CD1c-positive myeloid dendritic cell (primary cell): ENCODE measurements at regions not wholly inside any gene's neighbourhood (a gene's known extent, or its start where the extent isn't known, plus 50 kb on each side); places are given as distances from the start of the nearest gene placed in this dataset.

ENCODE experiments used
- DNase-seq: peaks from one replicate; pipeline ENCODE4 v3.0.0-alpha.2; 2016; ENCODE audit errors: extremely low spot score

DNA sequence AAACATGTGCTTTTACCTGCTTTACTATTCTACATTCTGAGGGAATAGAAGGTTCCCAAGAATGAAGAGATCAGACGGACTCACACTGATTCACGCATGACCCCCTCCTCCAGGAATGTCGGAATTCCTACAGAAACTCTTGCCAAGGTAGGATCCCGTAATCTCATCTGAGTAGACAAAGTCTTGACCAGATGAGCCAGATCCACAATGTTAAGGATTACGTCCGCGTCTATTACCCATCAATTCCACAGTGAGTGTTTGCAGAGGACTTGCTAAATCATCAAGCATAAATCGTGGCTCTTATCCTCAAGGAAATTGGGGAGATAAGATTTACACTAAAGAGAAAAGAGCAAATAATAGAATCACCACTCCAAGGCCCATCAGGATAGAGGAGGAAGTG is 245.9 kb upstream of the FOXQ1 start:
- DNase-seq, result no peak

DNA sequence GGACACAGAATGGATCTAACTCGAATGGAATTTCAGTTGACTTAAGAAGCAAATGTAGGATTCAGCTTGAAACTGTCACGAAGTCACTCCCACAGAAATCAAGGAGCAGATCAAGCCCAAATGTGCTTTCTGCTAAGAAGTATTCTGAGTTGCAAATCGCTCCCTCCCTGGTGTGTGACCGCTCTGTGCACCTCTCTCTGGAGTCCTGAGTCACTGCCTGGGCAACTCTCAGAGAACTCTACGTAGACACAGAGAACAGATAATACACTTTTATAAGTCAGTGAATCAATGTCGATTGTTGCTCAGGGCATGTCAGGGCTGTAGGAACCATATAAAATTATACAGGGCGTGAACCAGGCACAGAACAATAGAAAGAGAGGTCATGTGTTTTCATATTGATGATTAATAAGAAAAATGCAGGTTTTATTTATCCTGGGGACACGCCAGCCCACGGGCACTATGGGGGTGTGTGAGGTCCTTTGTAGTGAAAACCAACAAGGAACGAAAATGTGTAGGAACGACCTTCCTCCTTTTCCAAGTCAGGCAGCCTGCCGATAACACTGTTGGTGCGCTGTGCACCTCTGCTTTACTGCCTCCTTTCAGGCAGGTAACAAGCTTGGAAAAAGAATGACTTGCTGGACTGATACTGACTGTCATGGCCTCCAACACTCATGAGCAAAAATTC is 248.1 kb upstream of the FOXQ1 start:
- DNase-seq, result no peak

DNA sequence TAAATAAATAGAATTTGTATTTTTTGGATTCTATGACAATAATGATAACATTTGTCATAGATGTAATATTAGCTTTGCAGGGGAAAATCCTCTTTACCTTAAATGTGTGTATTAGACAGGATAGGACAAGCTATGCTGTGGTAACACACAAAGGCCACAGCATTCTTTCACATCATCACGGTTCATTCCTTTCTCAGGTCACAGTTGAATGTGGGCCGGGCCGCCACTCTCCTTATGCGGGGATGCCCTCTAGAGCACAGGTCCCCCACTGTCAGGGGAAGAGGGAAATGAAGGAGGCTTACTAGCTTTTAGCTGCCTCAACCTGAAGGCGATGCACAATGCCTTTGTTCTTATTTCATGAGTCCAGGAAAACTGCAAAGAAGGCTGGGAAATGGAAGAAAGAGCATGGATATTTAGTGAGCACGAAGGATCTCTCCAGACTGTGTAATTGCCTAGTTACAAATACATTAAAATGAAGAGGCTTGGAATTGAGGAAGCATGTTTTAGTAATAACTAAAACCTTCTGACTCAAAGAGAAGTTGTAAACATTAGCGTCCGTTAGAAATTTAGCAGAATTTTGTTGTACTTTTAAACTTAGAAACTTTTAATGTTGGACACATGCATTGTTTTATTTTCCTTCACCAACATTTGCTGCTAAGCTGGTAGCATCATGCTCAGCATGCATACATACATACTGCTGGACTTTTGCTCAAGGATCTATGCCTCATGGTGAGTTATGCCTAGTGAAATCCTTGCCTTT is 248.9 kb upstream of the FOXQ1 start:
- DNase-seq, result no peak

DNA sequence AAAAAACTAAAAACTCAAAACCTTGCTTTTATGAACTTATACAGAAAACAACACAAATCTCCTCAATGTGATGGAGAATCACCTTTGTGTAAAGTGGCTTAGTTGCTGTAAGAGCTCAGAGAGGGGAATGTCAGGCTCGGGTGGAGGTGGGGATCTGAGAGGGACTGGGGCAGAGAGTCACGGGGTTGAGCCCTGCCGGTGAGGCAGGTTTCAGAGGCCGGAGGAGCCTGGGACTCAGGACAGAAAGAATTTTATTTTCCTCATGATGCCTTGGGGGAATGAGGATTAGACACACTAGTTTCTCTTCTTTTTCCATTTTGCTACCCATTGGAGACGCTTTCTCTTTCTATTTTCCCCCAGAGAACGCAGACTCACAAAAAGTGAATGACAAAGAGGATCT is 252.3 kb upstream of the FOXQ1 start:
- DNase-seq, result no peak

DNA sequence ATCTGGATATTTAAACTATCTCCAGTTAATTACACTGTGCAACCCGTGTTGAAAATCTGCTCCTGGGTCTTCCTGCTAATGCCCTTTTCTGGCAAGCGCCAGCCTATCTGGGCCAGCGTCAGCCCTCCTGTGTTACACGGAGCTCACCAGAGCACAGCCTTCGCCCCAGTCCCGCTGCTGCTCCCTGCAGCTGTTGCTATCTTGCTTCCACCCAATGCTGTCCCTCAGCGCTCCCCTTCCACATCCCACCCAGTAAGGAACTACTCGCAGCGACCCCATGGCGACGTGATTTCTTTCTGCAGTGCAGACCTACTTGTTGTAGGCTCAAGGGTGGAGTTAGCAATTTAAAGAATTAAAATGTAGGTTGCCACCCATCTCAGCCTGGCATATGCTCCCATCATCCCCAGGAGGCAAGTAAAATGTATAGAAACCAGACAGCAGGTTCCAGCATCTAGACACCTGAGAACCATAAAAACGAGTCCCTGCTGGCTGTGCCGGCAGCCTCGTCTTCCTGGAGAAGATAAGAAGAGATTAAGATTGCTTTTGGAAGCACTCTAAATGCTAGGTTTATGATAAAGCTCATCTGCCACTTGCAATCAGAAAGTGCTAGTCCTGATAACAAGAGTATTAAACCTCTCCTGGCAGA is 254.3 kb upstream of the FOXQ1 start:
- no peak for DNase-seq

DNA sequence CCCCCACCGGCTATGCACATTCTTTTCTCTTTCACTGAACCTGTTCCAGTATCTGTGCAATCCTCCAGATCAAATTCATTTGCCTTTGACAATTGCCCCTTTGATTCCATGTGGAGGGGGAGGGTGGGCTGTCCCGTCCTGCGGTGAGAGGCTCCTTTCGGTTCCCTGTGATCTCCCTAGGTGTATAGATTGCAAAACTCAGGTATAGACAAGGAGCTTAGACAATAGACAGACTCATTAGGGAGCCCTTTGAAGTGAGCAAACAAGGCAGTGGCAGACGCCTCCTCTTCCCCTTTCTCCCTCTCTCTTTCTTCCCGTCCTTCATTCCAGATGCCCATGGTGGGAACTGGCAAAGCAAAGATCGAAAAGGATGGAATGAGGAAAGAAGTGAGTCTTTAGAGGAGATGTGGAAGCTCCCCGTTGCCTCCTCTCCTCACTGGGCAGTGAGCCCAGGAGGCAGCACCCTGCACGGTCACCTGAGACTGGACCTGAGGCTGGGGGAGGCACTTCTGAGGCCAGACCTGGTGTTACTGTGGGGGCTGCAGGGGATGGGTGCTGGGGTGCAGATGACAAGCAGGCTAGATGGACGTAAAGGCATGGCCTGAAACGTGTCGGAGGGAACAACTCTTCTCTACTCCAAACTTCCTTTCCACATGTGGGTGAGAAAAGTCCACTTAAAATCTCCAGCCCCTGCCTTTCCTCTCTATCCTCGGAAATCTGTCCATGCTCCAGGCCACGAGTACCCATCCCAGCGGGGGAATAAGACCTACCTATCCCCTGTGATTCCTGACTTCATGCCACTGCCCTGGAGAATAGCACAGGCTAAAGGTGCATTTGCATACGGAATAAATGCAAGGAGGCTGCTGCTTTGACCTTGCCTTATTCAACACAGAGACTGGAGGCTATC is 256.6 kb upstream of the FOXQ1 start:
- no peak for DNase-seq

DNA sequence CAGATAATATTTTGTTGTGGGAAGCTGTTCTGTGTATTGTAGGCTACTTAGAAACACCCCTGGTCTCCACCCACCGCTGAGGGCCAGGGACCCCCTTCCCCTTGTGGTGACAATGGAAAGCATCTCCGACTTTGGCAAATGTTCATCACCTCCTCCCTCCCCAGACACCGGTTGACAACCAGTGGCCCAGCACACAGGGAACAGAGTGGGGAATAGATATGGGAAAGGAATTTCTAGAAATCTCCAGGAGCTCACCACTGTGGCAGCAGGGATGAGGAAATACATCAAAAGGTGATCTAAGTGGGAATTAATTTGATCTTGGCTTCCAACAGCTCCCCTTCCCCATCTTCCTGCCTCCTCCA is 257.3 kb upstream of the FOXQ1 start:
- no peak for DNase-seq

DNA sequence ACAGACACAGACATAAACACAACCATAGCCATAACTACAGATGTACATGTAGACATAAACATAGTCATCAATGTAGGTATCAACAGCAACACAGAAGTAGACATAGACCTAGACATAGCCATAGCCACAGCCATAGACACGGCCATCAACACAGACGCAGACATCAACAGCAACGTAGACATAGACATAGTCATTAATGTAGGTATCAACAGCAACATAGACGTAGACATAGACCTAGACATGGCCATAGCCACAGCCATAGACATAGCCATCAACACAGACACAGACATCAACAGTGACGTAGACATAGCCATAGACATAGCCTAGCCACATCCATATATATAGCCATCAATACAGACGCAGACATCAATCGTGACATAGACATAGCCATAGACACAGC is 258.3 kb upstream of the FOXQ1 start:
- no peak for DNase-seq

DNA sequence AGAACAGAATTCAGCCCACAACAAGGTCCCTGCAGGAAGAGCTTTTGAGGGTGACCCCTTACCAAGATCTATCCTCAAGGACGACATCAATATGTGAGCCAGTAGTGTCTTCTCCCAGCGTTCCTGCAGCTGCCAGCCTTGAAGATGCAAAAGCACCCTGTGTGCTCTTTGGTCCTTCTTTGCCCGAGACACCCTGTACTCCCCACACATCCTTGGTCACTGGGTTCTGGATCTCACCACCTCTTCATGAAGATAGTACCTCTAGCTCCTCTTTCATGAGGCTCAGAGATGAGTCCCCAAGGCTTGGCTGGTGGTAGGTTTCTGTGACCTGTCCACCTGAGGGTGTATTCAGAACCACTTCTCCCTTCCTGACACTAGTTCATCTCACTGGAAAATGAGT is 259.6 kb upstream of the FOXQ1 start:
- DNase-seq, result no peak

DNA sequence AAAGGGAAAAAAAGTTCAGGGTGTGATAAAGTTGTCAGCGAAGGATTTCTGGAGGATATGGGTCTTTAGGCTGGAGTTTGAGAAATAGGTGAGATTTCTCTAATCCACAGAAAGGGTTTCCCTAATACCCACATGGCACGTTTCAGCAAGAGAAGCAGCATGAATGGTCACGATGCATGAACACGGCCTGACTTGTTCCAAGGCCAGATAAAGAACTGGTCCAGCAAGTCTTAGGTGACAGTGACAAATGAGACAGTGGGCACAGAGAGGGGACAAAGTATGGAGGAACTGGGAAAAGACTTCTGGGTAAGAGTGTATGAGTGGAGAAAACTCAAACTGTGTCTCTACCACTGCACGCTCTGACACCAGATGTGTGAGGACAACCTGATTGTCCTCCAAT is 262.0 kb upstream of the FOXQ1 start:
- no peak for DNase-seq

DNA sequence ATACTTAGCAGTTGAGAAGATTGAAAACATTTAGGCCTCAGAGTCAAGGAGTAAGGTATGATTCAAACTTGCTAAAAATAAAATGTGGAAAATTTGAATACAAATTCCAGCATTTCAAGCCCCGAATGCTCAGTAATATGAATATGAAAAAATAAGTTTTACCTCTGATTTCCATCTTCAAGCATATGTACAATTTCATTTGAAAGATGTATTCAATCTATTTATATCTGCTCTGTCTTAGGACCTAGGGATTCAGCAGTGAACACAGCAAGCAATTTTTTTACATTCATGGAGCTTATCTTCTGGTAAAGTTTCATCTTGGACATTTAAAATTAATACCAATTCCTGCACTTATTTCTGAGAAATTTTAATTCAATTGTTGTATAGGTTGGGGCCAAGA is 262.7 kb upstream of the FOXQ1 start:
- DNase-seq, result no peak

DNA sequence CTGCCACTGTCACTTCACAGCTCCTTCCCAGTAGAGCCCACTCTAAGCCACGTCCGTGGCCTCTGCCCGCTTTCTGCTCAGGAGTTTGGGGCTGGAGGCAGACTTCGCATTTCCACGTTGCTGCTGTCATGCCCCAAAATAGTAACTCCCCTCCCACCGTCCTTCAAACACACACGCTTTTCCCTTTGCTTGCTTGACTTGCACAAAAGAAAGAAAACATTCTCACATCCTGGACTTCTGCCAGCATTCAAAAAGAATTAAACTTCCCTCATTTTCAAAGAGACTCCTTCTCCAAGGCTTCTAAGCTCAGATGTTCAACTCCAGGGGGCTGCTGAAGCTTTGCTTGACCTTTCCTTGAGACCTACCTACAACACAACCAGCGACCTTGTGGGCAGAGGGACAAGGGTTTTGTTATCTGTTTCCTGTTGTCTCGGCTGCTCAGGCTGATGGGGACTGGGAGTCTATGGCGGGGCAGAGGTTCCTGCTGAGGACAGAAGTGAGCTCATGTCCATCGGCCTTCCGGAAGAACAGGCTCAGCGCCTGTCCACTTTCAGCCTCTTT is 263.8 kb upstream of the FOXQ1 start:
- no peak for DNase-seq

DNA sequence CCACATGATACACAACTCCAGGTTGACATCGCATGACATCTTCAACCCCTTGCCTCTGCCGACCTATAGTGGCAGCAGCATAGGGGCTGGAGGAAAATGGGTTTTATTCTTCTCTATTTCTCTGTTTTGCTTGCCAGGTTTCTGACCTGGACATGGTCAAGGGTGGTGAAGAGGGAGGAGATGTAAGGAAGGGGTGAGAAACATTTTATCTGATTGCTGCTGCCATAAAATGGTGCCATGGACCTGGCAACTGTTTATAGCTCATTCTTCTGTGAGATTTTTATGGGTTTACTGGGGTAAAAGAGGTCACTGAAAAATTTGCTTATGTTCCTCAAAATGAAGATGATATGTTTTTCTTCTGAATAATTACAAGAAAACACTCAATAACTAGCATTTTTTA is 266.7 kb upstream of the FOXQ1 start:
- DNase-seq, result no peak

DNA sequence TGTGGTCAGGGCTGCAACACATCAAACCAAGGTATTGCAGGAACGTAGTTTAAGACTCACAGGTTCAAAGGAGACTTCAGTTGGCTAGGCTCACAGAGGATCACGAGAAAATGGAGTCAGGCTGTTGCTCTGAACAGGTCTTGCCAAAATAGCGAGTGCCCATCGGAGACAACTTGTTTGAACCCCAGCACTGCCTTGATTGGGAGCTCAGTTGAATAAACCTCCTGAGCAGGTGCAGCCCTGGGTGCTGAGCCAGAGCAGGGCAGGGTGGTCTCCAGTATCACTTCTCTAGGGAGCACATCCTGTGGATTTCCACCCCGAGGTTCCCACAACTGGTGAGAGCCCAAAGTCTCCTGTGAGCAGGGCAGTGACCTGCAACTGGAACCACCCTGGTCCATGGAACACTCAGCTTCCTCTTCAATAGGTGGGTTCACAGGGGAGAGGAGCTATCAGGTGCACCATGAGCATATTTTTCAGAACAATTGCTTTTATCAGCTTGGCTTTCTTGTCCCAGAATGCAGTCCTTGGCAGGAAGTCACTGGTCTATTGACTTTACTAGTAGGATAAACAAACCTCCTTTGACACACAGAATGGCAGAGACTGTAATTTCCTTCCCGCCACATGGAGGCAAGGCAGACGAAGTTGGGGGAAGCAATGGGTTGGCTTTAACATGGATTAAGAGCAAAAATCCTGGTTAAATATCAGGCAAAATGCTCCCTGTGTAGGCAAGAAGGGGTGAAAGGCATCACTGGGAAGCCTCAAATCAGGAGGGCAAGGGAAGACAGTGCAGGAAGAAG is 267.7 kb upstream of the FOXQ1 start:
- DNase-seq, result no peak

DNA sequence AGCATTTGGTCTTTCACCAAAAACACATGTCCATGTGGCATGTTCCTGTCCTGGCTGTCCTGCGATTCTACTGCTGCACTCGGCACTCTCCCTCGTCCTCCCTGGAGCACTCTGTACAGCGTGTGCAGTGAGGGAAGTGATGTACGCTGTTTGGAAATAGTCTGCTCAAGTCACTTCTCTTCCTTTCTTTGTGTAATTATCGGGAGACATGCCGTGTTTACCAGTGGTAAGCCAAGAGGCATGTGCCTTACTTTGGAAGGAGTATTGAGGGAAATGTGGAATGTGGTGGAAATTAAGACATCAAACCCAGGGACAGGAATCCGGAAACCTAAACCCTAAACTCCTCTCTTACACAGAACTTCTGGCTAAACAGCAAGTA is 268.5 kb upstream of the FOXQ1 start:
- DNase-seq, result no peak

DNA sequence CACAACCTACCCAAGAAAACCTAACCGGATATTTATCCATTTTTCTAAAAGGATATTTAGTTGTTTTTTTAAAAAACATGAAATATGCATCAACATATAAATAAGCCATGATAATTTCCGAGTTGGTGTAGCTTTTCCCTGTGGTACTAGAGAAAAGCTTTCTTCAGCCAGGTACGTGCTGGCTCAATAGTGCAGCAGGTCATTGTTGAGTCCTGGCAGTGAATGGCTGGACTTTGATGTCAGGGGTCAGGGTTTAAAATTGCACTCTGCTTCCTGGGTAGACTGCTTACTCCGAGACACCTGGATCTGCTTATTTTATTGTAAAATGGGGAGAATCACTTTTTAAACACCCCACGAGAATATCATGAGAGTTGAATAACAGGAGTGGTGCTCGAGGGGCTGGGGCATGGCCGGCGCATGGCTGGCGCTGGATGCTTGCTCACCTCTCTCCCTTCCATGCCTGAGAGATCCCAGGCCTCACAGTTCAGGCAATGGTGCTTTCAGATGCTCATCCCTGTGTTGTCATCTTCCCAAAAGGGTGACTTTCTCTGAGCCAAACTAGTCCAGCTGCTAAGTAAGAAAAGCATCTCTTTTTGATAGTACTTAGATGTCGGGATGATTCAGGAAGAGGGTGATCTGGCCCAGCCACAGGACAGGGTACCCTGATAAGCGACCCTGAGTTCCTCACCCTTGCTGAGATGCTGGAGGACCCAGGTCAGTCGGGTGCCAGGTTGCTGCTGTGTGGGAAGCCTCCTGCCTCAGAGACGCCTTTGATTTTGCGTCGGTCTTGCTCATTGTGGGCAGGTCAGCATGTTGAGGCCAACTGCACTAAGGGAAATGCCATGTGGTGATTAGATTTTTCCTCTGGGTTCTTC is 269.1 kb upstream of the FOXQ1 start:
- no peak for DNase-seq

DNA sequence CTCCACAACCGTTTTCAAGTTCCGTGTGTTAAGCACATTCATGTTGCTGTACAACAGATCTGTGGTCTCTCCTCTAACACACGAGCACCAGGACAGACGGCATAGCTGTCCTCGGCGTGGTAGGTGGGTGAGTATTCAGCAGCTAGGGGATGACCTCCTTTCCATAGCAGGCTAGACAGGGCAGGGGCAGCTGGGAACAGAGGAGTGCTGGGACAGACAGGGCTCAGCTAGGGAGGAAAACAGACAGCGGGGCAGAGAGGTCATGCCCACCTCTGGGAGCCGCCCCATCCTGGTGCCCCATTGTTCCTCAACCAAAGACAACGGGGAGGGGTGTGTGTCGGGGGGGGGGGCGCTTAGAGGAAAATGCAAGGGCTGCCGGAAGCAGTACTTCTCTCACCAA is 271.5 kb upstream of the FOXQ1 start:
- no peak for DNase-seq

DNA sequence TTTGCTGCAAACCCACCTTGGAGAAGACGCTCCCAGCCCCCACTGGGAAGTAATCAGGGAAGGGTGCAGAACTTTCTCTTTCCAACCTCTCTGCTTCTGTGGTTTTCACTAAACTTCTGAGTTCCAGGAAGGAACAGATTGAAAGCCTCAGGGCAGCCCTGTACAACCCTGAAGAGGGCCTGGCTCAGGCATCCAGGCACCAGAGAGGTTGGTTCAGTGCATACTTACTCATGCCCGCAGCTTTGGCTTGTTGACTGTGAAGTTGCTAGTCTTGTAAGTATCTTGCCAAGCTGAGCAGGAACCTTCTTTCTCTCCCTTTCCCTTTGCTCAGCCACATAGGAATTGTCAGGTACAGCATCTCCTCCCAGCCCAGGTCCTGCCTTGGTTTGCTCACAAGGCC is 272.2 kb upstream of the FOXQ1 start:
- DNase-seq, result no peak

DNA sequence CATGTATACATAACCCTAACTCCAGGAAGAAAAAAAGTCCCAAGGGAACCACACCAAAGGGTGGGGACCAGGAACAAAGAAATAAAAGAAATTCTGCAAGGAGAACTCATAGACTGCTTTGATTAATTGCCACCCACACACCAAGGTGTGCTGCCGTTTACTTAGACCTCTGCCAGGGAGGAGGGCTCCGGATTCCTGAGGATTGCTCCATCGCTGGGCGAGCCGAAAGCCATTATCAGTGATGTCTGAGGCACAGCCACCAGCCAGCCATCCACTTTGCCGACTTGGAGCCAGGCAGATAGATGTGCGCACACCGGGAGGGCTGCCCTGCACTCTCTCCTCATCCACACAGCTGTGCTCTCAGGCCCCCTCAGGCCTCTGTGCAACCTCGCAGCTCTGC is 272.7 kb upstream of the FOXQ1 start:
- DNase-seq, result no peak
